K562 (cell line): ENCODE measurements at regions not wholly inside any gene's neighbourhood (a gene's known extent, or its start where the extent isn't known, plus 50 kb on each side); places are given as distances from the start of the nearest gene placed in this dataset.

Experiments used
- ATAC-seq: fragments of 200-7000 bp; cut with Tn5 transposase; 3 replicates; pipeline ENCODE4 v1.9.1; 2020; ENCODE audit warnings: moderate library complexity
- BruUV-seq: library from RNA; stranded (reverse); fragments of 400-500 nt; replicated peaks from 2 replicates; lab custom pipeline; 2021; lab: Mats Ljungman, UMichigan
- CTCF ChIA-PET: fragments of 300-600 bp; formaldehyde crosslinking; extraction: SDS; loops from one replicate; lab custom pipeline; 2021; ENCODE audit warnings: low intra/inter-chr PET ratio; lab: Yijun Ruan, JAX
- POLR2A ChIA-PET: fragments of 300-600, 350-650 bp; sonication (Branson Sonifier 250); formaldehyde crosslinking; extraction: SDS; loops from one replicate; lab custom pipeline; 2021; ENCODE audit warnings: antibody characterized with exemption, inconsistent platforms; lab: Yijun Ruan, JAX
- DNase-seq, 4 experiments: peaks; one replicate each; pipeline versions ENCODE4 v3.0.0 to v3.0.0-alpha.2; 2011 to 2018; ENCODE audit warnings: low spot score in 3 of 4, mixed read lengths in 3 of 4; ENCODE audit errors: extremely low read depth in 1 of 4
- FAIRE-seq: peaks from 2 replicates; lab custom pipeline; 2011; peaks lifted over from hg19 to GRCh38; lab: Jason Lieb, UNC
- H2AFZ ChIP-seq: 2 replicates; pipeline ENCODE4 v1.6.0; 2011; ENCODE audit warnings: low read depth, low read length, control low read depth, inconsistent platforms
- H3K27ac ChIP-seq: fragments of 200-600 bp; 3 replicates; pipeline ENCODE4 v1.8.0; 2011; ENCODE audit warnings: low read depth, mild to moderate bottlenecking, control low read depth, inconsistent platforms, low read length, moderate library complexity, mixed read lengths; ENCODE audit errors: extremely low read depth
- H3K27me3 ChIP-seq, 2 experiments: fragments of 300-600 bp in 1 of 2; 2 replicates in 1 of 2; 3 replicates in 1 of 2; pipeline versions ENCODE4 v1.6.0 to v1.8.0; 2011; ENCODE audit warnings: inconsistent platforms in 2 of 2, low read length in 2 of 2, mild to moderate bottlenecking in 1 of 2, mixed read lengths in 1 of 2, moderate library complexity in 1 of 2; ENCODE audit not compliant: control insufficient read depth in 2 of 2, insufficient read depth in 2 of 2
- H3K36me3 ChIP-seq: fragments of 300-600 bp; 3 replicates; pipeline ENCODE4 v1.8.0; 2011; ENCODE audit warnings: mild to moderate bottlenecking, low read length, inconsistent platforms; ENCODE audit not compliant: control insufficient read depth, insufficient read depth
- H3K4me1 ChIP-seq, 2 experiments: fragments of 200-600 bp in 1 of 2; replicated peaks in 1 of 2; 2 replicates in 1 of 2; 3 replicates in 1 of 2; pipeline versions ENCODE4 v1.5.1 to v1.8.0; 2011; ENCODE audit warnings: inconsistent platforms in 2 of 2, low read length in 2 of 2, mild to moderate bottlenecking in 1 of 2, mixed read lengths in 1 of 2, moderate library complexity in 1 of 2; ENCODE audit not compliant: control insufficient read depth in 2 of 2, insufficient read depth in 2 of 2
- H3K4me2 ChIP-seq: 2 replicates; pipeline ENCODE4 v1.6.1; 2011; ENCODE audit warnings: low read length, control low read depth, inconsistent platforms, mixed read lengths; ENCODE audit not compliant: insufficient read depth
- H3K4me3 ChIP-seq: fragments of 200-600 bp; sonication (generic), shearing (Covaris generic); 2 replicates; pipeline ENCODE4 v1.5.1; 2016; ENCODE audit warnings: control low read depth, inconsistent platforms
- H3K79me2 ChIP-seq: fragments of 200-600 bp; 3 replicates; pipeline ENCODE4 v1.8.0; 2011; ENCODE audit warnings: low read length, inconsistent platforms; ENCODE audit not compliant: control insufficient read depth, insufficient read depth
- H3K9ac ChIP-seq, 2 experiments: 2 replicates each; pipeline versions ENCODE4 v1.6.0 to v1.6.1; 2011; ENCODE audit warnings: low read depth in 2 of 2, low read length in 2 of 2, control low read depth in 1 of 2, inconsistent platforms in 1 of 2, mild to moderate bottlenecking in 1 of 2, mixed read lengths in 1 of 2; ENCODE audit not compliant: insufficient read depth in 1 of 2
- H3K9me1 ChIP-seq: one replicate; pipeline ENCODE4 v1.6.0; 2011; ENCODE audit warnings: inconsistent platforms, mild to moderate bottlenecking, low read length, moderate library complexity; ENCODE audit not compliant: control insufficient read depth, insufficient read depth
- H3K9me3 ChIP-seq: replicated peaks from 2 replicates; pipeline ENCODE4 v1.5.1; 2011; ENCODE audit warnings: low read depth, low read length, inconsistent platforms; ENCODE audit not compliant: control insufficient read depth, insufficient read depth
- H4K20me1 ChIP-seq: replicated peaks from 2 replicates; pipeline ENCODE4 v1.6.1; 2011; ENCODE audit warnings: low read length, inconsistent platforms, mixed read lengths; ENCODE audit not compliant: control insufficient read depth, insufficient read depth
- ESRRA ChIP-seq: fragments of 450-650 bp; IDR thresholded peaks from 2 replicates; pipeline ENCODE4 v1.6.1; 2014; ENCODE audit warnings: low read depth, mild to moderate bottlenecking, moderate library complexity, borderline replicate concordance
- MYNN ChIP-seq, 2 experiments: sonication (generic); formaldehyde crosslinking in 1 of 2; IDR thresholded peaks; 2 replicates each; pipeline versions ENCODE4 v1.5.0 to v1.6.1; 2016 to 2020; ENCODE audit warnings: antibody characterized with exemption in 1 of 2, missing genetic modification reagents in 1 of 2
- NKRF ChIP-seq: fragments of 450-650 bp; IDR thresholded peaks from 2 replicates; pipeline ENCODE4 v1.6.1; 2016; ENCODE audit warnings: borderline replicate concordance
- POLR2AphosphoS2 ChIP-seq: IDR thresholded peaks from 2 replicates; pipeline ENCODE4 v1.6.1; 2012; ENCODE audit warnings: low read length, improper control_type of control experiment
- WGBS: fragments of 100-300 bp; shearing (Covaris generic); methylation state at CpG from one replicate; pipeline ENCODE4 v1.1.6; 2016; ENCODE audit warnings: low coverage, mixed read lengths; ENCODE audit not compliant: insufficient coverage; ENCODE audit errors: missing lambda C conversion rate; 5-methylcytosine and 5-hydroxymethylcytosine counted together
- in situ Hi-C: fragments of 300-500 bp; cut with MboI; formaldehyde crosslinking; loops from 4 replicates; pipeline ENCODE4 v1.15.0; 2018; ENCODE audit warnings: inconsistent platforms, mixed read lengths
- intact Hi-C: fragments of 100-400 bp; cut with micrococcal nuclease; formaldehyde crosslinking; loops from 2 replicates; pipeline ENCODE4 v1.14.2; 2022
- TF ChIP-seq, protein P1 (sequence below), 3 experiments: fragments of 200-800 bp in 1 of 3; sonication (Bioruptor generic) in 1 of 3; sonication (generic) in 1 of 3; formaldehyde crosslinking in 1 of 3; IDR thresholded peaks; 2 replicates each; pipeline versions ENCODE4 v1.6.1 to v1.8.0; 2016 to 2022; ENCODE audit warnings: mild to moderate bottlenecking in 2 of 3, missing compliant biosample characterization in 2 of 3, missing genetic modification characterization in 2 of 3, missing genetic modification reagents in 1 of 3

- Histone ChIP-seq H3K4me2 (no peak overlapping the region), H3K36me3 (peaks cover 30% of the 10 kb centered on the region), H3K4me1 (no peaks in the 10 kb centered on the region; a peak in 1 of 5 replicates), H4K20me1 (peaks cover 11% of the 10 kb centered on the region; the same call in 1 of the 2 replicates), H3K9me3 (no peaks in the 10 kb centered on the region), H3K79me2 (peaks cover 12% of the 10 kb centered on the region), H3K4me3 (no peak overlapping the region), H3K9me1 (no peaks in the 10 kb centered on the region), H3K27me3 (no peaks in the 10 kb centered on the region), H3K9ac (no peak overlapping the region), H3K27ac (no peak overlapping the region), H2AFZ (no peak overlapping the region)
- peak; percentile 52 for ATAC-seq
- no TSS peak for BruUV-seq
- ChIA-PET POLR2A (interaction anchor here (0.7 to 1.8 kb wide), 7 partner anchors 9 to 31 kb away, joined by 3 to 6 read pairs (median 3); no protein-coding TSS in a partner anchor), CTCF (no interaction called here)
- intact Hi-C loops (no loop called here), in situ Hi-C loops (no loop called here)
- 32% methylated on average over 8 of the region's 8 CpGs for WGBS
- TF ChIP-seq MYNN (IDR thresholded peaks at IDR 0.05): 0 out of 2 replicates have a peak, but pooled peaks have one; percentile 37
- no peak for TF ChIP-seq MYNN (CRISPR knock-in tag; IDR thresholded peaks at IDR 0.05)
- TF ChIP-seq POLR2AphosphoS2: 0 out of 2 replicates have a peak, but pooled peaks have one; percentile 35
- TF ChIP-seq NKRF: no peak
- TF ChIP-seq, protein P1, sequence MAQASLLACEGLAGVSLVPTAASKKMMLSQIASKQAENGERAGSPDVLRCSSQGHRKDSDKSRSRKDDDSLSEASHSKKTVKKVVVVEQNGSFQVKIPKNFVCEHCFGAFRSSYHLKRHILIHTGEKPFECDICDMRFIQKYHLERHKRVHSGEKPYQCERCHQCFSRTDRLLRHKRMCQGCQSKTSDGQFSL (CRISPR knock-in tag; IDR thresholded peaks at IDR 0.05): no peak
- TF ChIP-seq, protein P1 (tag; IDR thresholded peaks at IDR 0.05): no peak
- 0 out of 2 replicates have a peak, but pooled peaks have one; percentile 23 for TF ChIP-seq ESRRA
- no peak for FAIRE-seq
- no peak for DNase-seq
Observed at GRCh38 chr9:94181408-94182181, 77.5 kb upstream of the ZNF169 start.
